HUES64 (cell line): ENCODE measurements at regions not wholly inside any gene's neighbourhood (a gene's known extent, or its start where the extent isn't known, plus 50 kb on each side); places are given as distances from the start of the nearest gene placed in this dataset.

Source experiments
- H3K27ac ChIP-seq: 2 replicates; pipeline ENCODE4 v1.7.0; 2013; ENCODE audit warnings: low read depth, low read length, inconsistent platforms
- H3K27me3 ChIP-seq: 2 replicates; pipeline ENCODE4 v1.6.1; 2013; ENCODE audit warnings: mild to moderate bottlenecking, low read length; ENCODE audit not compliant: insufficient read depth
- H3K36me3 ChIP-seq: 2 replicates; pipeline ENCODE4 v1.6.1; 2013; ENCODE audit warnings: mild to moderate bottlenecking, low read length; ENCODE audit not compliant: insufficient read depth
- H3K4me1 ChIP-seq: 2 replicates; pipeline ENCODE4 v1.6.1; 2013; ENCODE audit warnings: mild to moderate bottlenecking, low read length, moderate library complexity; ENCODE audit not compliant: insufficient read depth
- H3K4me3 ChIP-seq: 2 replicates; pipeline ENCODE4 v1.5.1; 2013; ENCODE audit warnings: mild to moderate bottlenecking, low read length, moderate library complexity
- H3K9ac ChIP-seq: 2 replicates; pipeline ENCODE4 v1.6.1; 2013; ENCODE audit warnings: mild to moderate bottlenecking, low read depth, low read length
- H3K9me3 ChIP-seq: 2 replicates; pipeline ENCODE4 v1.6.1; 2013; ENCODE audit warnings: low read depth, low read length; ENCODE audit not compliant: insufficient read depth
- WGBS: fragments of 150-250, 120-280 bp; methylation state at CpG from one replicate; pipeline ENCODE4 v1.1.7; 2013; ENCODE audit warnings: missing lambda C conversion rate; 5-methylcytosine and 5-hydroxymethylcytosine counted together

DNA sequence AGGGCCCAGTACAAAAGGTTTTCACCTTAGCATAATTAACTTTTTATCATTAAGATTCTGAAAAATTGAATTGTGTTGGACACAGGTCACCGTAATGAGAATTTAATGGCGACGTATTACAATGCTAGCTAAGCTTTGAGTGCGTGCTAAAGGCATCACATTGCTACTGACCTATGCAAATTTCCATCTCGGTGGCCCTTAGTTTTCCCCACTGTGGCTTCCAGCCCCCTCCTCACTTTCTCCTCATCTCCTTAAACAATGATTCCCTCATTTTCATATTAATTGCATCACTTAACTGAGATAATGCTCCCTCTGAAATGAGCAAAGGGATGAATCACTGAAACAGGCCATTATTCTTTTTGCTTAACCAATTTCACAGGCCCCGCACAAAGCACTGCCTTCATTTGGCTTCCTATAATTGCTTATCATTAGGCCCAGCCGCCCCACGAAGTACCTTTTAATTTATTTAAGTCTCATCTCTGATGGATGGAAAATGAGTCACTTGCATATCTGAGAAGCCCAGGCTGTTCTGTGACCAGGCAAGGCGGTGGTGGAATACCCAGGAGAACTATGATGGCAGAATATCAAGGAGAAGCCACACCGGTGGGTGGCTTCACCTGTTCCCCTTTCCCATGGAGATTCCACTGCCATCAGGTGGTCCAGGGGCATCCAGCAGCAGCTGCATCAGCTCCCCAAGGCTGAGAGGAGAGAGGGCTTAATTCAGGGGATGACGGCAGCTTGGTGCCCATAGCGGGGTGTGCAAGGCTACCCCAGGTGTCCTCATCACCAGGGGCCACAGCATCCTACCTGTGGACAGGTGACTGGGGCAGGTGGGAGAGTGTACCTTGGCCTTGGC is 223.8 kb upstream of the BOD1L1 start:
- H3K9ac ChIP-seq, result no peak overlapping the region
- H3K27ac ChIP-seq, result no peak overlapping the region
- no peak overlapping the region for H3K4me3 ChIP-seq
- 96% methylated on average over 12 of the region's 12 CpGs for WGBS
- H3K36me3 ChIP-seq, result no peaks in the 10 kb centered on the region
- H3K4me1 ChIP-seq, result no peaks in the 10 kb centered on the region; the same call in 1 of the 2 replicates
- no peaks in the 10 kb centered on the region for H3K9me3 ChIP-seq
- H3K27me3 ChIP-seq, result no peaks in the 10 kb centered on the region

DNA sequence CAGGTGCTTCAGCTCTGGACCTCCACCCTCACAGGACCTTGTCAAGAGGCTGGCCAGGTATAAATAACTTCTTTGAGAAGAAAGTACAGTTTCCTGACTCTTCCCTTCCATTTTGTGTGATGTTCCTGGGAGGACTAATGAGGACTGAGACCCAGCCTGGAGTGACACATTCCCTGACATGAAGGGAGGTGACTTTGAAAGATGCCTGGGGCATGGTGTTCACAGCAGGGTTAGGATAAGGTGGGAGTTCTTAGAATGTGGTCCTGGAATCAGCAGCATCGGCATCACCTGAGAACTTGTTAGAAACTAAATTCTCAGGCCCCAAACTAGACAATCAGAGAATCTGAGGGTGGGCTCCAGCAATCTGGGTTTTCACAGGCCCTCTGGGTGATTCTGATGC is 224.9 kb upstream of the BOD1L1 start:
- Histone ChIP-seq H3K9me3 (no peaks in the 10 kb centered on the region), H3K4me1 (no peaks in the 10 kb centered on the region; the same call in 1 of the 2 replicates), H3K9ac (no peak overlapping the region), H3K27me3 (no peaks in the 10 kb centered on the region), H3K4me3 (no peak overlapping the region), H3K36me3 (no peaks in the 10 kb centered on the region), H3K27ac (no peak overlapping the region)
- WGBS, result no CpG with 5 or more reads among the region's 1 CpG

DNA sequence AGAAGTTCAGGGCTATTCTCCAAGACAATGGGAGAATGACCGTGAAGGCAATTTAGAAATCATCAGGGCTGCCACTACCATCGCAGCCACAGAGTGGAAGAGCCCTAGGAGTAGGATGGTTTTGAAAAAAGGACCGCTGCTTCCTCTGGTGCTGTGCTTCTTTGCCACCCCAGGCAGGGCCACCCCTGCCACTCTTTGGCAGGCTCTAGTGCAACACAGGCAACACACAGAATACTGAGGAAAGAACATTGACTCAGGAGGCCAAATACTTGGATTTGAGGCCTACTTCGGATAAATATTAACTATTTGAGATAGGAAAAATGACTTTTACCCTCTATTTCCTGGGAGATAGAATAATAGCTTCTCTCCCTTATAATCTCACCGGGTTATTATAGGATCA is 228.9 kb upstream of the BOD1L1 start:
- H3K4me1 ChIP-seq, result no peaks in the 10 kb centered on the region
- H3K9me3 ChIP-seq, result no peaks in the 10 kb centered on the region
- no peaks in the 10 kb centered on the region for H3K27me3 ChIP-seq
- no peak overlapping the region for H3K9ac ChIP-seq
- WGBS, result 93% methylated on average over 4 of the region's 5 CpGs
- no peaks in the 10 kb centered on the region for H3K36me3 ChIP-seq
- H3K27ac ChIP-seq, result no peak overlapping the region
- no peak overlapping the region for H3K4me3 ChIP-seq

DNA sequence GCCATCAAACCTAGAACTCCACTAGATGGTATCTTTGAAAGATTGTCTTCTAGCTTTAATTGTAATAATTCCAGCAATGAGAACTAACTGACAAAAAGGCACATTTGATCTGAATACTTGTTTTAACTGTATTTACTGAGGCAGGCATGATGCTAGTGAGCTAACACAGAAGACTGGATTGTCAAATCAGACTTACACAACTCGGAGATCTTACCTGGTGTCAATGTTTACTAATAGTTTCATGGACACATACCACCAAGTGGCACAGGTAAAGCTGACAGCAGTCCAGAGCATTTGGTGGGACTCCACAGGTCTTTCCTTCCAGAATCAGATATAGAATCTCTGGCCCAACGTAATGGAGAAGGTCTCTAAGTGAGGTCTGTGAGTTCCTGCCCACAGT is 229.9 kb upstream of the BOD1L1 start:
- Histone ChIP-seq H3K9ac (no peak overlapping the region), H3K27ac (no peak overlapping the region)
- WGBS, result 96% methylated on average over 2 of the region's 2 CpGs

DNA sequence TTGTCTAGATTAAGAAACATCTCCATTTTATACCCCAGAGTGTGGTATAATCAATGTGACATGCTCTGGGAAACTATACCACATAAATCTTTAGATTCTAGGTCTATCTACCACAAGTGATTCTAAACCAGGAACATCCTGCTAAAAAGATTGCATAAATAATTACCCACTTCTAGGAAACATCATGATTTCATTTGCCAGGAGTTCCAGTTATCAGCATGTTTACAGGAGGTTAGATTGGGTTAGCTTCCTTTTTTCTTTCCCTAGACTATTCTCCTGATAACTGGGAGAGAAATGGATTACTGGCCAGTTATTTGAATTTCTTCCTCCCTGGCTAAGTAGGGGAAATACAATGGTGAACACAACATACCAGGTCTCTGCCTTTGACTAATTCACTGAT is 230.3 kb upstream of the BOD1L1 start:
- Histone ChIP-seq H3K9me3 (0 out of 2 replicates have a peak, but pooled peaks cover 2% of the 10 kb centered on the region), H3K4me1 (no peaks in the 10 kb centered on the region), H3K4me3 (no peak overlapping the region), H3K9ac (no peak overlapping the region), H3K27ac (no peak overlapping the region), H3K27me3 (no peaks in the 10 kb centered on the region), H3K36me3 (no peaks in the 10 kb centered on the region)

More for the DNA sequence above, 229.9 kb upstream of the BOD1L1 start:
- H3K4me3 ChIP-seq, result no peak overlapping the region
- no peaks in the 10 kb centered on the region for H3K4me1 ChIP-seq
- H3K9me3 ChIP-seq, result 0 out of 2 replicates have a peak, but pooled peaks cover 2% of the 10 kb centered on the region
- H3K27me3 ChIP-seq, result no peaks in the 10 kb centered on the region
- H3K36me3 ChIP-seq, result no peaks in the 10 kb centered on the region

DNA sequence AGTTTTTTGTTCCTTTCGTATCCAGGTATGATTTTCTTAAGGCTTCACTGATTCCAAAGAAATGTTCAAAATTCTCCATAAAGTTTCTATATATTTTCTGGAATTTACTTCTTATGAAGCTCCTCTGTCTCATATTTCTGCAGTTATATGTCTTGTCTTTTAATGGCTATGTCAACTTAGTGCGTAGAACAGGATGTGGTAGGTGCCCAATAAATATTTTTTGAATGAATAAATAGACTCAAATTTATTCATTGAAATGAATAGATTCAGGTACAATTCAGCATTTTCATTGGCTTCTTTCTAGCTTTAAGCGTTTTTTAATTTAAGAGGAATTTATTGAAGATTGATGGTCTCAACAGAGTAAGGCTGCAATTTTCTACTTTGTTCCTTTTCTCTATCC is 231.9 kb upstream of the BOD1L1 start:
- Histone ChIP-seq H3K9ac (no peak overlapping the region), H3K27me3 (no peaks in the 10 kb centered on the region), H3K4me3 (no peak overlapping the region), H3K36me3 (no peaks in the 10 kb centered on the region), H3K4me1 (no peaks in the 10 kb centered on the region), H3K9me3 (0 out of 2 replicates have a peak, but pooled peaks cover 2% of the 10 kb centered on the region), H3K27ac (no peak overlapping the region)
- 86% methylated on average over 2 of the region's 3 CpGs for WGBS

DNA sequence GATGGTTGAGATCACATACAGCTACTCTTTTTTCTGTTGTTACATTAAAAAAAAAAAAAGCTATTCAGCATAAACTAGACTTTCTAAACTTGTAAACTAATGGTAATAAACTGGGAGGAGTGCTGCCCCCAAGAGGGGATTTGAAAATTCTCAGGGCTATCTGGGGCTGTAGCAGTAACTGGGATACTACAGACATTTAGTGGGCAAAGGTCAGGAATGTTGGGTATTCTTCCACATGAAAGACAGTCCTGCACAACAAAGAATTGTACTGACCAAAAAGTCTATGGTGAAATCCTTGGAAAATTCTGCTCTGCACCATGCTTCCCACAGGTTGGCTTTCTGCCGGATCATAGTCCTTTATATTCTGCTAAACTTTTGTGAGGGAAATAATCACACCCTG is 232.6 kb upstream of the BOD1L1 start:
- Histone ChIP-seq H3K9me3 (0 out of 2 replicates have a peak, but pooled peaks cover 2% of the 10 kb centered on the region), H3K27ac (no peak overlapping the region), H3K4me1 (no peaks in the 10 kb centered on the region), H3K9ac (no peak overlapping the region), H3K4me3 (no peak overlapping the region), H3K36me3 (no peaks in the 10 kb centered on the region), H3K27me3 (no peaks in the 10 kb centered on the region)
- 100% methylated on average over 1 of the region's 1 CpG for WGBS

DNA sequence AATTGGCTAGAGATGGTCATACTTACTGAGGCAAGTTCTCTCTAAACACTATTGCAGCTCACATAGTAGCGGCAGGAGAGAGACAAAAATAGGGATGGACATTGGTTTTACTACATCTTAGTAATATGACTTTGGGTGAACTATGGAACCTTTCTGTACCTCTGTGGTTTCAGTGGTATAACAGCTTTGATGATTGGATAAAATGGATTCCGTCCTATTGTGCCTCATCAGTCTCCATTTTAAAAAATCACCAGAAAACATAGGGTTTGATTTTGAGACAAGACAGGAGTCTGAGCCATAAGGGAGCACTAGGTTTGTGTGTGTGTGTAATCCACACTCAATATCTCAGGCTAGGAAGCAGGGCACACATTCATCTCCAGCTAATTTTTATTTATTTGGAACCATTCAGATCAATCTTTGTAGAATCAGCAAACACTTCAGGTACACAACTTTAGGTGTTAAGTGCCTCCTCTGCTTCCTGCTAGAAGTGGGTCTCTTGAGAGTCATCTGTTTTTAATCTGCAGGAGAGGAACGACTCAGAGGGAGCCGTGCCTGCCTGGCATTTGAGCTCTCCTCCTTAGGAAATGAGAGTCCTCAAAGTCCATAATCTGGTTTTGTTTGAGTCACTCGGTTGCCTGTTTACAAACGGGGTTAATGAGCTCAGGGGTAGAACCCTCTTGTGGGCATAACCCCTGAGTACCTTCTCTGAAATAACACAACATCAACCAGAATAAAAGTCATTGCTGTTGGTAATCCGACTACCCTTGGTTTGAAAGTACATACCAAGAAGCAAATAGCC is 238.5 kb upstream of the BOD1L1 start:
- Histone ChIP-seq H3K9me3 (0 out of 2 replicates have a peak, but pooled peaks cover 2% of the 10 kb centered on the region), H3K36me3 (no peaks in the 10 kb centered on the region), H3K27ac (no peak overlapping the region), H3K9ac (no peak overlapping the region), H3K27me3 (no peaks in the 10 kb centered on the region), H3K4me1 (no peaks in the 10 kb centered on the region), H3K4me3 (no peak overlapping the region)
- 91% methylated on average over 7 of the region's 7 CpGs for WGBS

DNA sequence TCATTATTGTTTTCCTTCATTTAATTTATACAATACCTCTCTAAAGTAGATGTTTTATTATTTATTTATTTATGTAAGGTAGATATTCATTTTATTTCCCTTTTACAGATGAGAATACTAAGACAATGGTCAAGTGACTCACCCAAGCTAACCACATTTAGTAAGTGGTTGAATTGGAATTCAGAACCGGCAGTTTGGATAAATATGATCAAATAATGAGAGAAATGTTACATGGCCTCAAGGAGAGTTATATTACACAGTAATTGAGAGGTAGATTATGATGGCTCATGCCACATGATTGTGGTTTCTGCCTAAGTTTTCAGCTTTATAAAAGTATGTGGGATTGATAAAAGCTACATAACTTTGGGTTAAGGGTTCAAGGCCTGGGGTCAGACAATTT is 239.4 kb upstream of the BOD1L1 start:
- no peak overlapping the region for H3K9ac ChIP-seq
- H3K9me3 ChIP-seq, result 0 out of 2 replicates have a peak, but pooled peaks cover 2% of the 10 kb centered on the region
- H3K4me1 ChIP-seq, result no peaks in the 10 kb centered on the region
- H3K27me3 ChIP-seq, result no peaks in the 10 kb centered on the region
- H3K4me3 ChIP-seq, result no peak overlapping the region
- H3K36me3 ChIP-seq, result no peaks in the 10 kb centered on the region
- WGBS, result 100% methylated on average over 1 of the region's 1 CpG
- no peak overlapping the region for H3K27ac ChIP-seq

DNA sequence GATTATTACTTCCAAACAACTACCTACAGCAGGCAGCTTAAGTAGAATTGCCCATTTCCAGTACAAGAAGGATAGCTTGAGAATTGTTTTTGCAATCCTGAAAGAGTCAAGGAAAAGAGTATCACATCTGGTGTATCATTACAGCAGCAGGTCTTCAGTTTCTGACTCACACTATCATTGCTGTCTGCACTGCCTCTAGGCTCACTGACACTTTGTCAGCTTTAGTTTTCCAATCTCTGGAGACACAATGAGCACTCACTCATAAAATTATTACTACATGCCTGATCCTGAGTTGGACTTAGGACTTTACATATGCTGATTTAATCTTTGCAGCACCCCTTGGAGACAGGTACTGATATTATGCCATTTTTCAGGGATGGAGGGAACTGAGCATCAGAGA is 244.6 kb upstream of the BOD1L1 start:
- no peaks in the 10 kb centered on the region for H3K27me3 ChIP-seq
- no peaks in the 10 kb centered on the region for H3K4me1 ChIP-seq
- H3K27ac ChIP-seq, result no peak overlapping the region
- no peaks in the 10 kb centered on the region for H3K9me3 ChIP-seq
- no peak overlapping the region for H3K9ac ChIP-seq
- no peak overlapping the region for H3K4me3 ChIP-seq
- no peaks in the 10 kb centered on the region for H3K36me3 ChIP-seq

DNA sequence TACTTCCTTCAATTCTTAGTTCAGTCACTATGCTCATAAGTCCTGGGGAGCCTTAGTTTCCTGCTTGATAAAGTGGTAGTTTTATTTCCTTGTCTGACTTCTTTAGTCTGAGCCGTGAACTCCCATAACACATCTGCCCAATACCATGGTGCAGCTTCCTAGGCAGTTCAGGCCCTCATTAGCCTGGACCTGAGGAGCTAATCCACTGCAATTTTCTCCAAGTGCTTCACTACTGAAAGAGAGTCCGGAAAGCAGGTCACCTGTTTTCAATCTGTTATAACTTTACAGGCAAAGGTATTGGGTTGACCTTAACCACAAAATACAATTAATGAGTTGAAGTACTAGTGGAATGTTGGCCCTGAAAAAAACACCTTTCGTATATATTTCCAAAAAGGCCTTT is 245.4 kb upstream of the BOD1L1 start:
- Histone ChIP-seq H3K4me1 (no peaks in the 10 kb centered on the region), H3K4me3 (no peak overlapping the region), H3K9me3 (no peaks in the 10 kb centered on the region), H3K27me3 (no peaks in the 10 kb centered on the region), H3K36me3 (no peaks in the 10 kb centered on the region), H3K27ac (no peak overlapping the region), H3K9ac (no peak overlapping the region)
- 100% methylated on average over 3 of the region's 3 CpGs for WGBS
